Right lobe of liver (tissue), 4 donors: ENCODE measurements at regions not wholly inside any gene's neighbourhood (a gene's known extent, or its start where the extent isn't known, plus 50 kb on each side); places are given as distances from the start of the nearest gene placed in this dataset.

Experiments used
- CTCF ChIP-seq, 4 donors: fragments of 200-600 bp in 3 of 4; fragments of 450-650 bp in 1 of 4; IDR thresholded peaks; one replicate each; pipeline versions ENCODE4 v1.5.1 to v1.8.0; 2016 to 2022; ENCODE audit warnings: antibody characterized with exemption in 4 of 4, mild to moderate bottlenecking in 2 of 4
- POLR2A ChIP-seq: fragments of 450-650 bp; IDR thresholded peaks from one replicate; pipeline ENCODE4 v1.6.1; 2017; ENCODE audit warnings: antibody characterized with exemption, mild to moderate bottlenecking
- donor health status: DM: no; HTN: no; CAD: no.
- donor health status: DM: no; HTN: no; CAD: no.
- donor health status: DM: no; HTN: yes; CAD: no.

GRCh38 chr3:166575161-166575560, 737.9 kb upstream of the BCHE start:
- TF ChIP-seq POLR2A (no peak), CTCF (IDR thresholded peaks at IDR 0.05) (no peak)
